GM21576 (cell line): ENCODE measurements at regions not wholly inside any gene's neighbourhood (a gene's known extent, or its start where the extent isn't known, plus 50 kb on each side); places are given as distances from the start of the nearest gene placed in this dataset.
"Not testable (repeated sequence)": the region's sequence is repeated elsewhere in the genome, so short reads cannot be mapped to it uniquely, and the experiment has no call there.

Experiments used
- ATAC-seq: cut with Tn5 transposase; IDR thresholded peaks from one replicate; pipeline ENCODE4 v1.9.1; 2021; ENCODE audit warnings: mild to moderate bottlenecking, moderate library complexity; ENCODE audit not compliant: unreplicated experiment

GRCh38 chr2:187679454-187679853 is 125.2 kb upstream of the TFPI start:
- ATAC-seq = no peak

GRCh38 chr2:187684174-187684573 is 129.9 kb upstream of the TFPI start:
- ATAC-seq = no peak

GRCh38 chr2:187686416-187687024 is 132.3 kb upstream of the TFPI start:
- ATAC-seq = no peak

- no peak for ATAC-seq
Observed at GRCh38 chr2:187687585-187687984, 133.3 kb upstream of the TFPI start.

- ATAC-seq = no peak
Observed at GRCh38 chr2:187689372-187689771, 135.1 kb upstream of the TFPI start.

GRCh38 chr2:187693923-187694322 is 139.7 kb upstream of the TFPI start:
- no peak for ATAC-seq

GRCh38 chr2:187696644-187697043 is 142.4 kb upstream of the TFPI start:
- not testable (repeated sequence) for ATAC-seq

- ATAC-seq = no peak
Observed at GRCh38 chr2:187698374-187699110, 144.3 kb upstream of the TFPI start.

- ATAC-seq = no peak
Observed at GRCh38 chr2:187702157-187702556, 147.9 kb upstream of the TFPI start.

- no peak for ATAC-seq
Observed at GRCh38 chr2:187708272-187708671, 154.0 kb upstream of the TFPI start.

GRCh38 chr2:187709065-187709464 is 154.8 kb upstream of the TFPI start:
- no peak for ATAC-seq

- no peak for ATAC-seq
Observed at GRCh38 chr2:187710791-187711521, 156.7 kb upstream of the TFPI start.

- no peak for ATAC-seq
Observed at GRCh38 chr2:187715590-187715989, 161.4 kb upstream of the TFPI start.

GRCh38 chr2:187716301-187716700 is 162.1 kb upstream of the TFPI start:
- no peak for ATAC-seq

- no peak for ATAC-seq
Observed at GRCh38 chr2:187718092-187718491, 163.9 kb upstream of the TFPI start.

GRCh38 chr2:187719510-187719909 is 165.3 kb upstream of the TFPI start:
- ATAC-seq = no peak

GRCh38 chr2:187748958-187749357 is 194.7 kb upstream of the TFPI start:
- ATAC-seq = no peak

- no peak for ATAC-seq
Observed at GRCh38 chr2:187749804-187750431, 195.7 kb upstream of the TFPI start.

- ATAC-seq = no peak
Observed at GRCh38 chr2:187768995-187769394, 214.8 kb upstream of the TFPI start.

GRCh38 chr2:187769437-187769836 is 215.2 kb upstream of the TFPI start:
- ATAC-seq = no peak

- ATAC-seq = no peak
Observed at GRCh38 chr2:187774551-187775071, 220.4 kb upstream of the TFPI start.
